ENCODE measurements at regions not wholly inside any gene's neighbourhood (a gene's known extent, or its start where the extent isn't known, plus 50 kb on each side); places are given as distances from the start of the nearest gene placed in this dataset.

- Histone ChIP-seq H3K9me3 (ENCODE audit: low read length) (peaks cover 90% of the 10 kb centered on the region), H3K36me3 (replicated peaks in 1 of 2; ENCODE audit: control insufficient read depth in 1 of 2, insufficient read depth in 2 of 2, low read length in 2 of 2) (no peaks in the 10 kb centered on the region), H3K27ac (ENCODE audit: extremely low read length, insufficient read depth, low read length) (no peak overlapping the region), H4K20me1 (ENCODE audit: insufficient read depth, low read length) (no peaks in the 10 kb centered on the region), H3K27me3 (ENCODE audit: control insufficient read depth in 1 of 2, insufficient read depth in 2 of 2, low read length in 2 of 2) (no peaks in the 10 kb centered on the region), H3K79me2 (ENCODE audit: insufficient read depth, low read length) (no peaks in the 10 kb centered on the region), H3K4me1 (ENCODE audit: insufficient read depth, low read length) (no peaks in the 10 kb centered on the region), H2AFZ (ENCODE audit: low read length) (no peak overlapping the region), H3K4me2 (ENCODE audit: low read depth, low read length) (no peak overlapping the region), H3K9ac (ENCODE audit: insufficient read depth, low read depth, low read length) (no peak overlapping the region), H3K4me3 (replicated peaks in 1 of 3; ENCODE audit: insufficient read depth in 1 of 3, low read depth in 2 of 3, low read length in 3 of 3) (no peak overlapping the region)
- in situ Hi-C loops (cut with HindIII; ENCODE audit: extremely low pct_ligation_motif_present, low pct_unique_long_range_greater_than_20kb) (no loop called here), intact Hi-C loops (cut with micrococcal nuclease; ENCODE audit: unreplicated experiment) (no loop called here)
- WGBS (ENCODE audit: low lambda C conversion rate) = 6% methylated on average over 4 of the region's 4 CpGs
- BruUV-seq (replicated peaks) = no TSS peak
- TF ChIP-seq ZNF709 (CRISPR knock-in tag; IDR thresholded peaks at IDR 0.05) (no peak), ZNF556 (CRISPR knock-in tag; IDR thresholded peaks at IDR 0.05; ENCODE audit: borderline replicate concordance) (no peak), ZNF569 (CRISPR knock-in tag; IDR thresholded peaks at IDR 0.05; ENCODE audit: borderline replicate concordance) (no peak), KLF11 (CRISPR knock-in tag; IDR thresholded peaks at IDR 0.05) (no peak), CC2D1A (CRISPR knock-in tag; IDR thresholded peaks at IDR 0.05) (no peak), ZNF143 (CRISPR knock-in tag; IDR thresholded peaks at IDR 0.05) (no peak), ETV5 (CRISPR knock-in tag; IDR thresholded peaks at IDR 0.05; ENCODE audit: borderline replicate concordance) (no peak)
- CTCF ChIA-PET (ENCODE audit: low intra/inter-chr PET ratio, low total read pairs) = no interaction called here
- ATAC-seq = no peak
- POLR2A ChIA-PET = no interaction called here
- no peak for DNase-seq (ENCODE audit: low spot score)
- no peak for FAIRE-seq
Observed at GRCh38 chr14:42804141-42804540, 1197.5 kb downstream of the LRFN5 start.

- no peak overlapping the region for H3K4me3 ChIP-seq (replicated peaks in 1 of 3; ENCODE audit: insufficient read depth in 1 of 3, low read depth in 2 of 3, low read length in 3 of 3)
- H3K9me3 ChIP-seq (ENCODE audit: low read length) = peaks cover 94% of the 10 kb centered on the region
- H3K27me3 ChIP-seq (ENCODE audit: control insufficient read depth in 1 of 2, insufficient read depth in 2 of 2, low read length in 2 of 2) = no peaks in the 10 kb centered on the region
- H3K4me1 ChIP-seq (ENCODE audit: insufficient read depth, low read length) = no peaks in the 10 kb centered on the region
- ChIA-PET CTCF (ENCODE audit: low intra/inter-chr PET ratio, low total read pairs) (no interaction called here), POLR2A (no interaction called here)
- WGBS (ENCODE audit: low lambda C conversion rate) = 60% methylated on average over 1 of the region's 1 CpG
- H3K4me2 ChIP-seq (ENCODE audit: low read depth, low read length) = no peak overlapping the region
- DNase-seq (ENCODE audit: low spot score) (no peak), ATAC-seq (no peak), FAIRE-seq (no peak)
- BruUV-seq (replicated peaks) = no TSS peak
- no peak overlapping the region for H3K9ac ChIP-seq (ENCODE audit: insufficient read depth, low read depth, low read length)
- H4K20me1 ChIP-seq (ENCODE audit: insufficient read depth, low read length) = no peaks in the 10 kb centered on the region
- no peak overlapping the region for H3K27ac ChIP-seq (ENCODE audit: extremely low read length, insufficient read depth, low read length)
- H2AFZ ChIP-seq (ENCODE audit: low read length) = no peak overlapping the region
- H3K36me3 ChIP-seq (replicated peaks in 1 of 2; ENCODE audit: control insufficient read depth in 1 of 2, insufficient read depth in 2 of 2, low read length in 2 of 2) = no peaks in the 10 kb centered on the region
- intact Hi-C loops (cut with micrococcal nuclease; ENCODE audit: unreplicated experiment) (no loop called here), in situ Hi-C loops (cut with HindIII; ENCODE audit: extremely low pct_ligation_motif_present, low pct_unique_long_range_greater_than_20kb) (no loop called here)
- no peaks in the 10 kb centered on the region for H3K79me2 ChIP-seq (ENCODE audit: insufficient read depth, low read length)
- TF ChIP-seq SSRP1 (CRISPR knock-in tag; IDR thresholded peaks at IDR 0.05) (no peak), GTF3A (CRISPR knock-in tag; conservative IDR thresholded peaks at IDR 0.05) (no peak), FOXA1 (IDR thresholded peaks at IDR 0.05) (no peak), FOXA1 (CRISPR knock-in tag; IDR thresholded peaks at IDR 0.05) (no peak), PTBP1 (IDR thresholded peaks at IDR 0.05; ENCODE audit: low read depth, low read length, poor library complexity, severe bottlenecking) (no peak), ZHX1 (CRISPR knock-in tag; IDR thresholded peaks at IDR 0.05; ENCODE audit: low read depth) (no peak), MAF1 (CRISPR knock-in tag; IDR thresholded peaks at IDR 0.05; ENCODE audit: borderline replicate concordance) (no peak), ZNF7 (CRISPR knock-in tag; IDR thresholded peaks at IDR 0.05) (no peak), ZNF260 (CRISPR knock-in tag; IDR thresholded peaks at IDR 0.05; ENCODE audit: borderline replicate concordance, low read depth) (no peak), RAD51 (IDR thresholded peaks at IDR 0.05; ENCODE audit: borderline replicate concordance) (no peak), ZNF678 (CRISPR knock-in tag; IDR thresholded peaks at IDR 0.05) (no peak)
Observed at GRCh38 chr14:42802346-42802745, 1195.7 kb downstream of the LRFN5 start.
